Epidermal melanocyte (primary cell): ENCODE measurements at regions not wholly inside any gene's neighbourhood (a gene's known extent, or its start where the extent isn't known, plus 50 kb on each side); places are given as distances from the start of the nearest gene placed in this dataset.
"Not testable (repeated sequence)": the region's sequence is repeated elsewhere in the genome, so short reads cannot be mapped to it uniquely, and the experiment has no call there.

ENCODE experiments used
- DNase-seq: peaks from one replicate; pipeline ENCODE4 v3.0.0; 2011; ENCODE audit warnings: low spot score; ENCODE audit not compliant: insufficient read length

GRCh38 chr20:12570371-12570770, 438.4 kb upstream of the SPTLC3 start:
- DNase-seq, result no peak

GRCh38 chr20:12573442-12573841, 435.3 kb upstream of the SPTLC3 start:
- no peak for DNase-seq

- peak; percentile 54 for DNase-seq
Measured at GRCh38 chr20:12575352-12576095, 433.2 kb upstream of the SPTLC3 start.

- DNase-seq, result no peak
Measured at GRCh38 chr20:12577213-12577612, 431.6 kb upstream of the SPTLC3 start.

- no peak for DNase-seq
Measured at GRCh38 chr20:12581644-12582289, 427.0 kb upstream of the SPTLC3 start.

GRCh38 chr20:12582710-12583109, 426.1 kb upstream of the SPTLC3 start:
- DNase-seq, result not testable (repeated sequence)

GRCh38 chr20:12591949-12592470, 416.8 kb upstream of the SPTLC3 start:
- no peak for DNase-seq

- DNase-seq, result no peak
Measured at GRCh38 chr20:12592756-12593155, 416.0 kb upstream of the SPTLC3 start.

- DNase-seq, result no peak
Measured at GRCh38 chr20:12593342-12593873, 415.4 kb upstream of the SPTLC3 start.

- no peak for DNase-seq
Measured at GRCh38 chr20:12594410-12595088, 414.2 kb upstream of the SPTLC3 start.

GRCh38 chr20:12595841-12596240, 412.9 kb upstream of the SPTLC3 start:
- no peak for DNase-seq

GRCh38 chr20:12596863-12597262, 411.9 kb upstream of the SPTLC3 start:
- DNase-seq, result no peak

- no peak for DNase-seq
Measured at GRCh38 chr20:12597551-12597950, 411.2 kb upstream of the SPTLC3 start.

- no peak for DNase-seq
Measured at GRCh38 chr20:12598894-12599293, 409.9 kb upstream of the SPTLC3 start.

- DNase-seq, result no peak
Measured at GRCh38 chr20:12599494-12599893, 409.3 kb upstream of the SPTLC3 start.

GRCh38 chr20:12605751-12606150, 403.0 kb upstream of the SPTLC3 start:
- DNase-seq, result no peak

GRCh38 chr20:12610871-12611270, 397.9 kb upstream of the SPTLC3 start:
- DNase-seq, result no peak

GRCh38 chr20:12614764-12615163, 394.0 kb upstream of the SPTLC3 start:
- DNase-seq, result no peak

- no peak for DNase-seq
Measured at GRCh38 chr20:12617076-12617475, 391.7 kb upstream of the SPTLC3 start.

GRCh38 chr20:12623870-12624269, 384.9 kb upstream of the SPTLC3 start:
- no peak for DNase-seq

GRCh38 chr20:12627485-12627884, 381.3 kb upstream of the SPTLC3 start:
- no peak for DNase-seq
